Sigmoid colon (tissue), 4 donors: ENCODE measurements at regions not wholly inside any gene's neighbourhood (a gene's known extent, or its start where the extent isn't known, plus 50 kb on each side); places are given as distances from the start of the nearest gene placed in this dataset.

ENCODE experiments used
- CTCF ChIP-seq, 4 experiments: fragments of 450-650 bp in 3 of 4; fragments of 200-600 bp in 1 of 4; IDR thresholded peaks; one replicate each; pipeline ENCODE4 v1.5.1; 2016 to 2019; ENCODE audit warnings: antibody characterized with exemption in 4 of 4, mild to moderate bottlenecking in 3 of 4, moderate library complexity in 2 of 4
- POLR2A ChIP-seq, 2 donors: fragments of 450-650 bp; IDR thresholded peaks; one replicate each; pipeline ENCODE4 v1.6.1; 2016; ENCODE audit warnings: antibody characterized with exemption in 2 of 2, mild to moderate bottlenecking in 2 of 2, moderate library complexity in 2 of 2
- POLR2AphosphoS5 ChIP-seq, 4 donors: sonication (generic); formaldehyde crosslinking; IDR thresholded peaks; one replicate each; pipeline ENCODE4 v1.6.1; 2017; ENCODE audit warnings: antibody characterized with exemption in 4 of 4

- TF ChIP-seq CTCF (IDR thresholded peaks at IDR 0.05) (no peak), POLR2A (IDR thresholded peaks at IDR 0.05) (no peak), POLR2AphosphoS5 (IDR thresholded peaks at IDR 0.05) (no peak)
Observed at GRCh38 chr17:72192800-72193192, 72.0 kb downstream of the SOX9 start.
